Right atrium auricular region (tissue), 2 donors: ENCODE measurements at regions not wholly inside any gene's neighbourhood (a gene's known extent, or its start where the extent isn't known, plus 50 kb on each side); places are given as distances from the start of the nearest gene placed in this dataset.

Source experiments
- DNase-seq: peaks from one replicate; pipeline ENCODE4 v3.0.0-alpha.2; 2019; ENCODE audit warnings: low spot score
- H3K27ac ChIP-seq, 2 donors: fragments of 200-600 bp; sonication (generic); 1 replicate in 1 of 2; 2 replicates in 1 of 2; pipeline ENCODE4 v1.5.1; 2016 to 2019
- H3K27me3 ChIP-seq, 2 donors: fragments of 200-600 bp; sonication (generic); one replicate each; pipeline versions ENCODE4 v1.5.1 to v1.6.0; 2017 to 2019
- H3K36me3 ChIP-seq: fragments of 200-600 bp; sonication (generic); one replicate; pipeline ENCODE4 v1.5.1; 2016
- H3K4me1 ChIP-seq, 2 donors: fragments of 200-600 bp; sonication (generic); one replicate each; pipeline versions ENCODE4 v1.5.1 to v1.6.0; 2017 to 2019
- H3K4me3 ChIP-seq, 2 donors: fragments of 200-600 bp; sonication (generic); 1 replicate in 1 of 2; 2 replicates in 1 of 2; pipeline ENCODE4 v1.5.1; 2017 to 2019; ENCODE audit warnings: mild to moderate bottlenecking in 1 of 2, moderate library complexity in 1 of 2
- H3K9me3 ChIP-seq, 2 donors: fragments of 200-600 bp; sonication (generic); one replicate each; pipeline ENCODE4 v1.5.1; 2019
- CTCF ChIP-seq, 2 donors: fragments of 200-600 bp; sonication (generic); IDR thresholded peaks; one replicate each; pipeline ENCODE4 v1.5.1; 2019; ENCODE audit warnings: antibody characterized with exemption in 2 of 2

- TF ChIP-seq CTCF (IDR thresholded peaks at IDR 0.05), result no peak
- DNase-seq, result no peak
- Histone ChIP-seq H3K27me3 (no peaks in the 10 kb centered on the region), H3K4me3 (no peak overlapping the region), H3K36me3 (no peaks in the 10 kb centered on the region), H3K9me3 (no peaks in the 10 kb centered on the region), H3K4me1 (no peaks in the 10 kb centered on the region), H3K27ac (no peak overlapping the region)
These were observed 171.1 kb downstream of the ZNF330 start for GRCh38 chr4:141391771-141392170.

GRCh38 chr4:141395246-141395830 is 174.6 kb downstream of the ZNF330 start:
- no peak for DNase-seq
- Histone ChIP-seq H3K36me3 (no peaks in the 10 kb centered on the region), H3K27ac (no peak overlapping the region), H3K4me3 (no peak overlapping the region), H3K4me1 (no peaks in the 10 kb centered on the region), H3K27me3 (no peaks in the 10 kb centered on the region), H3K9me3 (no peaks in the 10 kb centered on the region)
- TF ChIP-seq CTCF (IDR thresholded peaks at IDR 0.05), result no peak

- Histone ChIP-seq H3K9me3 (no peaks in the 10 kb centered on the region), H3K4me3 (no peak overlapping the region), H3K27me3 (no peaks in the 10 kb centered on the region), H3K36me3 (no peaks in the 10 kb centered on the region), H3K27ac (no peak overlapping the region), H3K4me1 (no peaks in the 10 kb centered on the region)
- TF ChIP-seq CTCF (IDR thresholded peaks at IDR 0.05), result no peak
- no peak for DNase-seq
These were observed 175.2 kb downstream of the ZNF330 start for GRCh38 chr4:141395919-141396318.

- no peak overlapping the region for H3K27ac ChIP-seq
These were observed 182.0 kb downstream of the ZNF330 start for GRCh38 chr4:141402712-141403111.

GRCh38 chr4:141403782-141404181 is 183.1 kb downstream of the ZNF330 start:
- H3K27me3 ChIP-seq, result no peaks in the 10 kb centered on the region
- no peak for TF ChIP-seq CTCF (IDR thresholded peaks at IDR 0.05)
- DNase-seq, result no peak

More at GRCh38 chr4:141402712-141403111, 182.0 kb downstream of the ZNF330 start:
- Histone ChIP-seq H3K4me3 (no peak overlapping the region), H3K4me1 (no peaks in the 10 kb centered on the region), H3K36me3 (no peaks in the 10 kb centered on the region), H3K27me3 (no peaks in the 10 kb centered on the region), H3K9me3 (no peaks in the 10 kb centered on the region)
- TF ChIP-seq CTCF (IDR thresholded peaks at IDR 0.05), result no peak
- DNase-seq, result no peak

GRCh38 chr4:141406237-141406636 is 185.5 kb downstream of the ZNF330 start:
- Histone ChIP-seq H3K27ac (no peak overlapping the region), H3K36me3 (no peaks in the 10 kb centered on the region), H3K27me3 (no peaks in the 10 kb centered on the region), H3K4me1 (no peaks in the 10 kb centered on the region), H3K4me3 (no peak overlapping the region), H3K9me3 (no peaks in the 10 kb centered on the region)
- TF ChIP-seq CTCF (IDR thresholded peaks at IDR 0.05), result no peak
- DNase-seq, result no peak

More at GRCh38 chr4:141403782-141404181, 183.1 kb downstream of the ZNF330 start:
- no peaks in the 10 kb centered on the region for H3K4me1 ChIP-seq
- H3K27ac ChIP-seq, result no peak overlapping the region
- no peaks in the 10 kb centered on the region for H3K36me3 ChIP-seq
- no peak overlapping the region for H3K4me3 ChIP-seq
- no peaks in the 10 kb centered on the region for H3K9me3 ChIP-seq
